Keratinocyte (primary cell): ENCODE measurements at regions not wholly inside any gene's neighbourhood (a gene's known extent, or its start where the extent isn't known, plus 50 kb on each side); places are given as distances from the start of the nearest gene placed in this dataset.

Experiments
- DNase-seq: peaks from one replicate; pipeline ENCODE4 v3.0.0-alpha.2; 2011; ENCODE audit warnings: low read depth, missing footprints, low spot score
- FAIRE-seq: peaks from 2 replicates; lab custom pipeline; 2011; peaks lifted over from hg19 to GRCh38; lab: Jason Lieb, UNC
- H2AFZ ChIP-seq: 2 replicates; pipeline ENCODE4 v1.6.0; 2012; ENCODE audit warnings: low read length, control low read depth, inconsistent platforms; ENCODE audit not compliant: control insufficient read depth
- H3K27ac ChIP-seq: 2 replicates; pipeline ENCODE4 v1.5.1; 2011; ENCODE audit warnings: low read length; ENCODE audit not compliant: control insufficient read depth, insufficient read depth
- H3K27me3 ChIP-seq: 3 replicates; pipeline ENCODE4 v1.6.0; 2011; ENCODE audit warnings: low read length; ENCODE audit not compliant: control insufficient read depth, insufficient read depth; ENCODE audit errors: extremely low read depth
- H3K36me3 ChIP-seq, 2 experiments: 2 replicates in 1 of 2; 3 replicates in 1 of 2; pipeline ENCODE4 v1.5.1; 2011; ENCODE audit warnings: low read length in 2 of 2, mild to moderate bottlenecking in 1 of 2; ENCODE audit not compliant: control insufficient read depth in 2 of 2, insufficient read depth in 2 of 2; ENCODE audit errors: extremely low read depth in 1 of 2
- H3K4me1 ChIP-seq: 3 replicates; pipeline ENCODE4 v1.5.1; 2011; ENCODE audit warnings: low read length; ENCODE audit not compliant: control insufficient read depth, insufficient read depth; ENCODE audit errors: extremely low read depth
- H3K4me2 ChIP-seq: 3 replicates; pipeline ENCODE4 v1.6.0; 2011; ENCODE audit warnings: low read depth, low read length; ENCODE audit not compliant: control insufficient read depth, insufficient read depth; ENCODE audit errors: extremely low read depth
- H3K4me3 ChIP-seq, 3 experiments: fragments of 200-600 bp in 1 of 3; sonication (generic) in 1 of 3; 2 replicates in 2 of 3; 3 replicates in 1 of 3; pipeline ENCODE4 v1.5.1; 2011 to 2016; ENCODE audit warnings: low read length in 3 of 3, mild to moderate bottlenecking in 3 of 3, control low read depth in 2 of 3, inconsistent platforms in 1 of 3, low read depth in 1 of 3, mixed read lengths in 1 of 3, mixed run types in 1 of 3, moderate library complexity in 1 of 3; ENCODE audit not compliant: control insufficient read depth in 2 of 3, insufficient read depth in 2 of 3; ENCODE audit errors: extremely low read depth in 1 of 3
- H3K79me2 ChIP-seq: 2 replicates; pipeline ENCODE4 v1.6.0; 2012; ENCODE audit warnings: low read length; ENCODE audit not compliant: control insufficient read depth, insufficient read depth
- H3K9ac ChIP-seq: 3 replicates; pipeline ENCODE4 v1.6.0; 2011; ENCODE audit warnings: low read length; ENCODE audit not compliant: control insufficient read depth, insufficient read depth; ENCODE audit errors: extremely low read depth
- H3K9me1 ChIP-seq: 3 replicates; pipeline ENCODE4 v1.6.0; 2011; ENCODE audit warnings: low read length; ENCODE audit not compliant: control insufficient read depth, insufficient read depth; ENCODE audit errors: extremely low read depth
- H3K9me3 ChIP-seq: 2 replicates; pipeline ENCODE4 v1.5.1; 2012; ENCODE audit warnings: low read depth, low read length; ENCODE audit not compliant: control insufficient read depth
- H4K20me1 ChIP-seq: 3 replicates; pipeline ENCODE4 v1.6.0; 2011; ENCODE audit warnings: low read length; ENCODE audit not compliant: control insufficient read depth, insufficient read depth; ENCODE audit errors: extremely low read depth
- CTCF ChIP-seq, 3 experiments: IDR thresholded peaks in 1 of 3; conservative IDR thresholded peaks in 1 of 3; optimal IDR thresholded peaks in 1 of 3; 2 replicates in 2 of 3; 3 replicates in 1 of 3; pipeline versions ENCODE3 to v1.5.1; 2011; ENCODE audit warnings: low read length in 3 of 3, mild to moderate bottlenecking in 3 of 3, moderate library complexity in 2 of 3, control low read depth in 1 of 3, inconsistent platforms in 1 of 3; ENCODE audit not compliant: insufficient read depth in 2 of 3; ENCODE audit errors: extremely low read depth in 1 of 3
- EZH2 ChIP-seq: IDR thresholded peaks from one replicate; pipeline ENCODE4 v1.6.1; 2012; ENCODE audit warnings: inconsistent platforms, mild to moderate bottlenecking, low read length, moderate library complexity
- dilution Hi-C: fragments of 300-500 bp; cut with MboI; formaldehyde crosslinking; loops from one replicate; pipeline ENCODE4 v1.7.0; 2020; ENCODE audit warnings: low sequenced_read_pairs; ENCODE audit not compliant: extremely low pct_ligation_motif_present

DNA sequence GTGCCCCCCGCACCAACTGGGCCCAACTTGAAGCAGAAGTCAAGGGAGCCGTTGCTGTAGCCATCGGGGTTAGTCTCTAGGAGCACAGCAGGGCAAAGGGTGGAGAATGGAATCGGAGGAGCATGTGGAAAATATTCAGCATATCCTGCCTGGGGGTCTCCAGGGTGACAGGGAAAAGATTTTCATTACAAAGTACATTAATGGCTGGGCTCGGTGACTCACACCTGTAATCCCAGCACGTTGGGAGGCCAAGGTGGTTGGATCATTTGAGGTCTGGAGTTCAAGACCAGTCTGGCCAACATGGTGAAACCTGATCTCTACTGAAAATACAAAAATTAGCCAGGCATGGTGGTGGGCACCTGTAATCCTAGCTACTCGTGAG, 53.8 kb upstream of the ABLIM1 start:
- Histone ChIP-seq H3K4me1 (peaks cover 17% of the 10 kb centered on the region), H3K9ac (no peak overlapping the region), H4K20me1 (no peaks in the 10 kb centered on the region), H3K9me3 (no peaks in the 10 kb centered on the region), H3K36me3 (no peaks in the 10 kb centered on the region), H2AFZ (no peak overlapping the region), H3K27ac (no peak overlapping the region), H3K4me2 (no peak overlapping the region), H3K4me3 (no peak overlapping the region), H3K9me1 (no peaks in the 10 kb centered on the region), H3K79me2 (no peaks in the 10 kb centered on the region), H3K27me3 (no peaks in the 10 kb centered on the region)
- TF ChIP-seq CTCF (optimal IDR thresholded peaks at IDR 0.05 in 1 of 3, IDR thresholded peaks at IDR 0.05 in 1 of 3, conservative IDR thresholded peaks at IDR 0.05 in 1 of 3; ENCODE audit: extremely low read depth in 1 of 3, insufficient read depth in 2 of 3, low read length in 3 of 3) (no peak), EZH2 (no peak)
- DNase-seq: no peak
- no peak for FAIRE-seq
- dilution Hi-C loops: no loop called here

DNA sequence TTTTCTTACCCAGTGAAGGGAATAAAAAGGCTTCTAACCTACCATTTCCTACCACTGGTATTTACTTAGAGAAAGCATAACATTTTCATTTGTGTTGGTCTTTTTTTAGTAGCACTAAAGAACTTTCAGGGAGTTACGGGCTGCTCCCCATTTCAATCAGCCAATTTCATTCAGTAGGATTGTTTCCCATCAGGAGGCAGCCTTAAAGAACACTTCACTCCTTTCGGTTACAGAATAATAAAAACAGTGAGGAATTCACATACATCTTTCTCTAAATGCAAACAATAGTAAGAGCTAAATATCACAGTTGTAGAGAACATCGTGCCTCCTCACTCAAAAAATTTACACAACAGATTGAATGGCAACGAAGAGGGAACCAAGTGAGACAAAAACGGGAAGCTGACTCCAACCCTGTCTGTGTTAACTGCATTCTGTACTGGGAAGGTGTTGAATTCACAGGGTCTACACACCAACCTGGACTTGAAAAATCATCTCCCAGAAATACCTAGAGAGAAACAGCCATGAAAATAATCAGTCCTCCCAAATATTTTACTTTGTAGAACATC, 55.5 kb upstream of the ABLIM1 start:
- TF ChIP-seq CTCF (optimal IDR thresholded peaks at IDR 0.05 in 1 of 3, IDR thresholded peaks at IDR 0.05 in 1 of 3, conservative IDR thresholded peaks at IDR 0.05 in 1 of 3; ENCODE audit: extremely low read depth in 1 of 3, insufficient read depth in 2 of 3, low read length in 3 of 3) (no peak), EZH2 (no peak)
- Histone ChIP-seq H3K79me2 (no peaks in the 10 kb centered on the region), H3K27me3 (no peaks in the 10 kb centered on the region), H2AFZ (no peak overlapping the region), H3K4me1 (peaks cover 16% of the 10 kb centered on the region), H3K9ac (no peak overlapping the region), H3K27ac (no peak overlapping the region), H3K4me2 (no peak overlapping the region), H3K9me3 (no peaks in the 10 kb centered on the region), H3K9me1 (no peaks in the 10 kb centered on the region), H3K4me3 (no peak overlapping the region), H3K36me3 (no peaks in the 10 kb centered on the region), H4K20me1 (no peaks in the 10 kb centered on the region)
- peak; percentile 9 for FAIRE-seq
- DNase-seq: no peak
- dilution Hi-C loops: no loop called here
